Chondrocyte (in vitro differentiated cells): ENCODE measurements at regions not wholly inside any gene's neighbourhood (a gene's known extent, or its start where the extent isn't known, plus 50 kb on each side); places are given as distances from the start of the nearest gene placed in this dataset.
A peak's percentile ranks its signal among the peaks of the same experiment; 100 is the strongest.
"Not testable (repeated sequence)": the region's sequence is repeated elsewhere in the genome, so short reads cannot be mapped to it uniquely, and the experiment has no call there.

ENCODE experiments used
- DNase-seq: peaks from one replicate; pipeline ENCODE4 v3.0.0; 2021; ENCODE audit warnings: mixed read lengths, low spot score
- H3K27ac Mint-ChIP-seq: one replicate; pipeline ENCODE4 v1.8.0; 2021; ENCODE audit warnings: mild to moderate bottlenecking, moderate library complexity, mixed read lengths; ENCODE audit not compliant: unreplicated experiment
- H3K27me3 Mint-ChIP-seq: 2 replicates; pipeline ENCODE4 v1.8.0; 2021; ENCODE audit warnings: low read depth, mixed read lengths
- H3K36me3 Mint-ChIP-seq: 2 replicates; pipeline ENCODE4 v1.8.0; 2021; ENCODE audit warnings: low read depth, mixed read lengths
- H3K4me1 Mint-ChIP-seq: 2 replicates; pipeline ENCODE4 v1.8.0; 2021; ENCODE audit warnings: low read depth, mild to moderate bottlenecking, mixed read lengths
- H3K4me3 Mint-ChIP-seq: one replicate; pipeline ENCODE4 v1.8.0; 2021; ENCODE audit warnings: mild to moderate bottlenecking, moderate library complexity, mixed read lengths; ENCODE audit not compliant: unreplicated experiment
- H3K9me3 Mint-ChIP-seq: 2 replicates; pipeline ENCODE4 v1.8.0; 2021; ENCODE audit warnings: low read depth, mixed read lengths
- TF ChIP-seq, protein P1 (sequence below): fragments of 200-600 bp; sonication (generic); IDR thresholded peaks from 2 replicates; pipeline ENCODE4 v1.5.0; 2021; ENCODE audit warnings: antibody characterized with exemption, mild to moderate bottlenecking, moderate library complexity

DNA sequence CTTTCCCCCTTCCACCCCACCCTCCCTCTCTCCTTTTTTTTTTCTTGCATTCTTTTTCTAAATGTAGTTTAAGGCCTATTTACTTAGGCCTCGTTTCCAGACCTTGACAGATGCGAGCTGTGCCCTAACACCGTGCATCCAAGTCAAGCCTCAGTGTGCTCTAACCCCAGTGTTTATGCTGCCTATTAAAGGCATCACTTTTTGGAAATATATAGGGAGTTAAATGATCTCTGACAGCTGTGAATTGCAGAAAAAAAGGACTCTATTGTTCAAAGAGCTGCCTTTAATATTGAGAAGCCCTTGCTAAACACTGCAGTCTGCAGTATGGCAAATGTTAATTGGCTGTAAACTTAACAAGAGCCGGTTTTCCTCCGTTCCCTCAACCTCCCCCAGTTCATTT is 270.4 kb upstream of the TUT7 start:
- H3K36me3 Mint-ChIP-seq: no peaks in the 10 kb centered on the region
- TF ChIP-seq, protein P1, sequence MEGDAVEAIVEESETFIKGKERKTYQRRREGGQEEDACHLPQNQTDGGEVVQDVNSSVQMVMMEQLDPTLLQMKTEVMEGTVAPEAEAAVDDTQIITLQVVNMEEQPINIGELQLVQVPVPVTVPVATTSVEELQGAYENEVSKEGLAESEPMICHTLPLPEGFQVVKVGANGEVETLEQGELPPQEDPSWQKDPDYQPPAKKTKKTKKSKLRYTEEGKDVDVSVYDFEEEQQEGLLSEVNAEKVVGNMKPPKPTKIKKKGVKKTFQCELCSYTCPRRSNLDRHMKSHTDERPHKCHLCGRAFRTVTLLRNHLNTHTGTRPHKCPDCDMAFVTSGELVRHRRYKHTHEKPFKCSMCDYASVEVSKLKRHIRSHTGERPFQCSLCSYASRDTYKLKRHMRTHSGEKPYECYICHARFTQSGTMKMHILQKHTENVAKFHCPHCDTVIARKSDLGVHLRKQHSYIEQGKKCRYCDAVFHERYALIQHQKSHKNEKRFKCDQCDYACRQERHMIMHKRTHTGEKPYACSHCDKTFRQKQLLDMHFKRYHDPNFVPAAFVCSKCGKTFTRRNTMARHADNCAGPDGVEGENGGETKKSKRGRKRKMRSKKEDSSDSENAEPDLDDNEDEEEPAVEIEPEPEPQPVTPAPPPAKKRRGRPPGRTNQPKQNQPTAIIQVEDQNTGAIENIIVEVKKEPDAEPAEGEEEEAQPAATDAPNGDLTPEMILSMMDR: no peak
- H3K9me3 Mint-ChIP-seq: no peaks in the 10 kb centered on the region
- no peak overlapping the region for H3K27ac Mint-ChIP-seq
- H3K4me1 Mint-ChIP-seq: peaks cover 9% of the 10 kb centered on the region
- DNase-seq: no peak
- no peak overlapping the region for H3K4me3 Mint-ChIP-seq
- H3K27me3 Mint-ChIP-seq: no peaks in the 10 kb centered on the region

DNA sequence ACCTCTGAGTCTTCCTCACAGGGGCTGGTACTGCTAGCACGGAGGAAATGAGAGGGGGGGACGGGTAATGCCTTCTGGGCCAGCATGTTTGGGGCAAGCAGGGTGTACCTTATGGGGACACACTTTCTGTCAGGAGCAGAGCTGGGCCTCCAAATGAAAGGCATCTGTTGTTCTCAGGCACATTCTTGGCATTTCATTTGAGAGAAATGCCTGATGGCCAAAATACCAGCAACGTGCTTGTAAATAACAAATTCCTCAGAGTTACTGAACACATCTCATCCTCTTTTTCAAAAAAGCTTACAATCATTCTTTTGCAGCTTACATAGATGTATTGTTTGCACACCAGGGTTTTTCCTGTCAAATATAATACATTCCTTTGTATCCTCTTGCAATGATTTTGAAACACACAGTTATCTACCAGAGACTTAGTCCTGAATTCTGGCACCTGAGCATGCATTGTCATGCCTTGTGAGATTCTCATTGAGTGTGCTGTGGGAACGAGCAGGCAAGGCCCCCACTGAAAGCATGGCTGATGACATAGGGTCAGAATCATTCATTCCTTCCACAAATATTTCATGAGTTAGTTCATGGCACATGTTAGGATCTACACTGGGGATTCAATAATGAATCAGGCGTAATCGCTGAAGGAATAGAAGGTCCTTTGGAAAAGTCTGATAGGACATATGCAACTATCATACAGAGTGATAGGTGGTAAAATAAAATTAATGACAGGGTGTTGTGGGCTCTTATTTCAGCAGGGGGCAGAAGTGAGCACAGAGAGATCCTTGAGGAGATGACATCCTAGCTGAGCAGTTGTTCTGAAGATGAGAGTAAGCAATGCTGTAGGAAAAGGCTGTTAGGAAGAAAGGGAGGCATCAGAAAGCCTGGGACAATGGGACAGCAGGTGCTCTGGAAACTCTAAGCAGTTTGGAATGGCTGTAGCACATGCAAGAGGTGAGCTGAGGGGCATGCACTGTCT is 260.9 kb upstream of the TUT7 start:
- no peaks in the 10 kb centered on the region for H3K36me3 Mint-ChIP-seq
- peaks cover 13% of the 10 kb centered on the region for H3K4me1 Mint-ChIP-seq
- H3K27me3 Mint-ChIP-seq: no peaks in the 10 kb centered on the region
- peak overlapping the region; percentile 24 for H3K27ac Mint-ChIP-seq
- no peaks in the 10 kb centered on the region for H3K9me3 Mint-ChIP-seq
- no peak for DNase-seq
- H3K4me3 Mint-ChIP-seq: no peak overlapping the region
- TF ChIP-seq, protein P1: peak; percentile 76

DNA sequence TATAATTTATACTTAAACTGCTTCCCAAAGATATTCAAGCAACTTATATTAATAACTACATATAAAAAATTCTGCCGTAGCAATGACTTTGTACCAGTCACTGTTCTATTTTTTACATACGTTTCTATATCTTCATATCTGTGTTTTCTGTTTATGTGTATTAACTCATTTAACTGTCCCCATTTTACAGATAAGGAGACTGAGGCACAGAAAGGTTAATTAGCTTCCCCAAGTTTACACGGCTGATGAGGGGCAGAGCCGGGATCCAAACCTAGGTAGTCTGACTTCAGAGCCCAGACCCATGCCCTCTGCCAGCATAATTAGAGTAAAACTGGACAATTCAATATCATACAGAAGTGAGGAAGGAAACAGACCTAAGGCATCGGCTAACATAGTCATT is 259.7 kb upstream of the TUT7 start:
- Mint-ChIP-seq H3K4me3 (no peak overlapping the region), H3K36me3 (no peaks in the 10 kb centered on the region), H3K4me1 (peaks cover 13% of the 10 kb centered on the region), H3K27ac (no peak overlapping the region), H3K9me3 (no peaks in the 10 kb centered on the region), H3K27me3 (no peaks in the 10 kb centered on the region)
- DNase-seq: no peak
- TF ChIP-seq, protein P1: no peak

DNA sequence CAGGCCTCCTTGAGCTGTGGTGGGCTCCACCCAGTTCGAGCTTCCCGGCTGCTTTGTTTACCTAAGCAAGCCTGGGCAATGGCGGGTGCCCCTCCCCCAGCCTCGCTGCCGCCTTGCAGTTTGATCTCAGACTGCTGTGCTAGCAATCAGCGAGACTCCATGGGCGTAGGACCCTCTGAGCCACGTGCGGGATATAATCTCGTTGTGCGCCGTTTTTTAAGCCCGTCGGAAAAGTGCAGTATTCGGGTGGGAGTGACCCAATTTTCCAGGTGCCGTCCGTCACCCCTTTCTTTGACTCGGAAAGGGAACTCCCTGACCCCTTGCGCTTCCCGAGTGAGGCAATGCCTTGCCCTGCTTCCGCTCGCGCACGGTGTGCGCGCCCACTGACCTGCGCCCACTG is 257.3 kb upstream of the TUT7 start:
- H3K4me1 Mint-ChIP-seq: peaks cover 13% of the 10 kb centered on the region
- not testable (repeated sequence) for H3K9me3 Mint-ChIP-seq, H3K36me3 Mint-ChIP-seq, H3K27me3 Mint-ChIP-seq, DNase-seq, H3K27ac Mint-ChIP-seq, H3K4me3 Mint-ChIP-seq

DNA sequence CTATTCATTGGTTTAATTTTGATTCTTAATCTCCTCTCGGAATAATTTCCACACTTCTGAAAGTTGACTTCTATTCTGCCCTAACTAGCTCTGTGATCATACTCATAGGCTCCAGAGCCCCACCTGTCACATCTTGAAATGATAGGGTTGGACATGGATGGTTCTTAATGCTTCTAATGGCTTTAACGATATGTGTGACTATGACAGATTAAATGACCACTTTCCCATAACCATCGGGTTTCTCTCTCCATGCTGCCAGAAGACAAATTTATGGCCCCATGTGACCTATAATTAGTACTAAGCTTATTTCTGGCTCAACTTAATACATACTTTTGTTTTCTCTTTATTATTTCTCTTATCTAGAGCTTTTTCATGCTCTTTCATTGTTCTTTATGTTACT is 251.1 kb upstream of the TUT7 start:
- TF ChIP-seq, protein P1: no peak
- Mint-ChIP-seq H3K4me3 (no peak overlapping the region), H3K27ac (no peak overlapping the region), H3K4me1 (peaks cover 43% of the 10 kb centered on the region), H3K27me3 (no peaks in the 10 kb centered on the region), H3K36me3 (no peaks in the 10 kb centered on the region), H3K9me3 (no peaks in the 10 kb centered on the region)
- no peak for DNase-seq

DNA sequence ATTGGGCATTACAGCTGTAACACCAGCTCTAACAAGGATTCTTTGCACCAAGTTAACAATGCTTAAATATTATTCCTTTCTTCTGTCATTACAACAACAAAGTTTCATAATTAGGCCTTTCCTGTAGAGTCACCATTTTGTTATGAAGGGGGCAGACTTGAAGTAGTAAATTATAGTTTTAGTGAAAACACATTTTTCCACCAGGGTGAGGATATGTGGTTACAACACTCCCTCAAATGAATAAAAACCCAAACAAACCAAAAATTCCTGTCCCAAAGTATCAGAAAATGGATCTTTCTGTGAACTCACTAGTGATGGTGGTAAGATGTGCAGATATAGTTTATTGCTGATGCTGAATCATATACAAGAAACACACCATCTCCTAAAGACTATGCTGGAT is 250.5 kb upstream of the TUT7 start:
- TF ChIP-seq, protein P1: no peak

More for the DNA sequence above, 250.5 kb upstream of the TUT7 start:
- H3K27me3 Mint-ChIP-seq: no peaks in the 10 kb centered on the region
- H3K9me3 Mint-ChIP-seq: no peaks in the 10 kb centered on the region
- no peak overlapping the region for H3K27ac Mint-ChIP-seq
- no peak overlapping the region for H3K4me3 Mint-ChIP-seq
- no peak for DNase-seq
- H3K36me3 Mint-ChIP-seq: no peaks in the 10 kb centered on the region
- H3K4me1 Mint-ChIP-seq: peaks cover 49% of the 10 kb centered on the region
